Small intestine (tissue), 7 donors: ENCODE measurements at regions not wholly inside any gene's neighbourhood (a gene's known extent, or its start where the extent isn't known, plus 50 kb on each side); places are given as distances from the start of the nearest gene placed in this dataset.

Experiments
- DNase-seq, 2 donors: peaks; one replicate each; pipeline versions ENCODE4 v3.0.0 to v3.0.0-alpha.2; 2013
- FAIRE-seq: peaks from 2 replicates; lab custom pipeline; 2012; peaks lifted over from hg19 to GRCh38; lab: Jason Lieb, UNC
- H3K27ac ChIP-seq, 3 donors: one replicate each; pipeline ENCODE4 v1.5.1; 2013; ENCODE audit warnings: low read length in 2 of 3, mild to moderate bottlenecking in 2 of 3, control low read depth in 1 of 3, inconsistent platforms in 1 of 3, low read depth in 1 of 3, moderate library complexity in 1 of 3
- H3K27me3 ChIP-seq, 3 donors: one replicate each; pipeline ENCODE4 v1.6.1; 2013; ENCODE audit warnings: low read length in 3 of 3, inconsistent platforms in 1 of 3; ENCODE audit not compliant: control insufficient read depth in 3 of 3, insufficient read depth in 3 of 3
- H3K36me3 ChIP-seq, 3 donors: one replicate each; pipeline ENCODE4 v1.6.1; 2013; ENCODE audit warnings: low read length in 3 of 3, inconsistent platforms in 1 of 3, low read depth in 1 of 3, mild to moderate bottlenecking in 1 of 3, moderate library complexity in 1 of 3; ENCODE audit not compliant: control insufficient read depth in 3 of 3, insufficient read depth in 2 of 3
- H3K4me1 ChIP-seq, 3 donors: one replicate each; pipeline ENCODE4 v1.6.1; 2013; ENCODE audit warnings: low read length in 2 of 3, inconsistent platforms in 1 of 3, low read depth in 1 of 3, mild to moderate bottlenecking in 1 of 3, moderate library complexity in 1 of 3; ENCODE audit not compliant: control insufficient read depth in 3 of 3, insufficient read depth in 2 of 3
- H3K4me3 ChIP-seq, 3 donors: one replicate each; pipeline ENCODE4 v1.5.1; 2013; ENCODE audit warnings: low read length in 3 of 3, control low read depth in 1 of 3, inconsistent platforms in 1 of 3, low read depth in 1 of 3, mild to moderate bottlenecking in 1 of 3, moderate library complexity in 1 of 3
- H3K9me3 ChIP-seq, 2 donors: one replicate each; pipeline ENCODE4 v1.6.1; 2013; ENCODE audit warnings: low read depth in 1 of 2, low read length in 1 of 2; ENCODE audit not compliant: control insufficient read depth in 2 of 2, insufficient read depth in 1 of 2
- WGBS, 3 donors: extraction: QIAGEN DNeasy Blood & Tissue Kit; methylation state at CpG; one replicate each; pipeline ENCODE4 v1.1.7; 2013; 5-methylcytosine and 5-hydroxymethylcytosine counted together
- donor health status: healthy with polysubstance abuse.
- donor health status: control.
- donor health status: control.
- donor health status: Bipolar disorder and iron deficiency.
- donor health status: healthy.

DNA sequence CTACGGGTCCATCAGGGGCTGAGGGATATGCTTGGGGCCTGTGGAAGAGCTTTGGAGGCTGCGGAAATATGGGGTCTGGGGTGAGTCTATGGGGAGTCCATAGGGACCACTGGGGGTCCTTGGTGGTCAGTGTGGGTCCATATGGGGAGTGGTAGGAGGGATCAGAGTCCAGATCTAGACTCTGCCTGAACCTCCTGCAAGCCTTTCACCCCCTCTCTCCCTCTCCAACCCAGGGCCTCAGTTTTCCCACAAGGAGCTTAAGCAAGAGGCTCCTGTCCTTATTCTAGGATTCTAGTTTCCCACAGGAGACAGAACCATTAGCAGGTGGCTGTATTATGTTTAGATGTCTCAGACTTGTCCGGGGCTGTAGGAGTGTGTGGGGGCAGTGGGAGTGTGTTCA, 161.9 kb upstream of the TSHZ3 start:
- Histone ChIP-seq H3K4me3 (no peak overlapping the region), H3K9me3 (no peaks in the 10 kb centered on the region), H3K4me1 (no peaks in the 10 kb centered on the region), H3K27ac (no peak overlapping the region), H3K27me3 (no peaks in the 10 kb centered on the region), H3K36me3 (no peaks in the 10 kb centered on the region)
- WGBS, 3 donors: 69 to 92% (median 89%) methylated on average over 3 of the region's 3 CpGs
- DNase-seq (no peak), FAIRE-seq (no peak)

GRCh38 chr19:31511696-31512095, 162.5 kb upstream of the TSHZ3 start:
- no peaks in the 10 kb centered on the region for H3K27me3 ChIP-seq
- H3K9me3 ChIP-seq: no peaks in the 10 kb centered on the region
- WGBS, 3 donors: 81 to 87% (median 85%) methylated on average over 5 of the region's 5 CpGs
- no peak overlapping the region for H3K4me3 ChIP-seq
- FAIRE-seq (no peak), DNase-seq (no peak)
- no peaks in the 10 kb centered on the region for H3K4me1 ChIP-seq
- H3K27ac ChIP-seq: no peak overlapping the region
- no peaks in the 10 kb centered on the region for H3K36me3 ChIP-seq

- H3K36me3 ChIP-seq: no peaks in the 10 kb centered on the region
- DNase-seq: no peak
- H3K4me3 ChIP-seq: no peak overlapping the region
- H3K27ac ChIP-seq: no peak overlapping the region
- H3K4me1 ChIP-seq: no peaks in the 10 kb centered on the region
- H3K27me3 ChIP-seq: no peaks in the 10 kb centered on the region
- no peaks in the 10 kb centered on the region for H3K9me3 ChIP-seq
- FAIRE-seq: no peak
- WGBS, 3 donors: 66 to 82% (median 69%) methylated on average over 10 of the region's 10 CpGs
Observed at GRCh38 chr19:31512181-31512970, 163.1 kb upstream of the TSHZ3 start.

GRCh38 chr19:31513841-31514240, 164.6 kb upstream of the TSHZ3 start:
- H3K27ac ChIP-seq: no peak overlapping the region
- FAIRE-seq (no peak), DNase-seq (no peak)
- H3K9me3 ChIP-seq: no peaks in the 10 kb centered on the region
- H3K4me3 ChIP-seq: no peak overlapping the region
- H3K27me3 ChIP-seq: no peaks in the 10 kb centered on the region
- H3K36me3 ChIP-seq: no peaks in the 10 kb centered on the region
- H3K4me1 ChIP-seq: no peaks in the 10 kb centered on the region
- WGBS, 3 donors: 83 to 87% (median 85%) methylated on average over 13 of the region's 13 CpGs

GRCh38 chr19:31515931-31516330, 166.7 kb upstream of the TSHZ3 start:
- Histone ChIP-seq H3K27ac (no peak overlapping the region), H3K27me3 (no peaks in the 10 kb centered on the region), H3K4me3 (no peak overlapping the region), H3K36me3 (no peaks in the 10 kb centered on the region), H3K4me1 (no peaks in the 10 kb centered on the region), H3K9me3 (no peaks in the 10 kb centered on the region)
- FAIRE-seq: no peak
- DNase-seq: peak in 1 of 2 donors; percentile 6
- 71 to 78% (median 76%) methylated on average over 18 of the region's 18 CpGs for WGBS, 3 donors

DNA sequence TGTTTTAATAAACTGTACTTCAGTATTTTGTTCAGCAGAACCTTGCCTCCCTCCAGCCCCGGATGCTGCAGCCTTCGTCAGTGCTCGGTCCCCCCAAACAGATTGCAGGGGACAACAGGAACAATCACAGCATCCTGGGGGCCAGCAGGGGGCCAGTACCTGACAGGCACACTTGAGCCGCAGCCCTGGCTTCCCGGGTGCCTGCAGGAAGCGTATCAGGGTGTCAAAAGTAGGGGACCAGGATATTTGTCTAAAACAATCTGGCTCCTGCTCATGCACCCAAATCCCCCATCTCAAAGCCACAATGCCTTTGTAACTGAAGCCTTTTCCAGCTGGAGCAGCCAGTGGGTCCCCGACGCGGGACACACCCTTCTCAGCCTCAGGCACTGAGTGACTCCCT, 167.5 kb upstream of the TSHZ3 start:
- FAIRE-seq (no peak), DNase-seq (no peak)
- Histone ChIP-seq H3K27me3 (no peaks in the 10 kb centered on the region), H3K9me3 (no peaks in the 10 kb centered on the region), H3K36me3 (no peaks in the 10 kb centered on the region), H3K4me3 (no peak overlapping the region), H3K27ac (no peak overlapping the region), H3K4me1 (no peaks in the 10 kb centered on the region)
- WGBS, 3 donors: 71 to 77% (median 71%) methylated on average over 9 of the region's 9 CpGs

GRCh38 chr19:31517224-31518180, 168.3 kb upstream of the TSHZ3 start:
- FAIRE-seq: no peak
- peak overlapping the region in 1 of 3 donors; percentile 28 for H3K27ac ChIP-seq
- H3K4me1 ChIP-seq: no peaks in the 10 kb centered on the region
- no peaks in the 10 kb centered on the region for H3K27me3 ChIP-seq
- H3K4me3 ChIP-seq: no peak overlapping the region
- H3K36me3 ChIP-seq: no peaks in the 10 kb centered on the region
- no peak for DNase-seq
- WGBS, 3 donors: 80 to 87% (median 83%) methylated on average over 33 of the region's 33 CpGs
- H3K9me3 ChIP-seq: no peaks in the 10 kb centered on the region

GRCh38 chr19:31518216-31519020, 169.2 kb upstream of the TSHZ3 start:
- peak overlapping the region in 1 of 3 donors; percentile 44 for H3K27ac ChIP-seq
- H3K4me1 ChIP-seq: no peaks in the 10 kb centered on the region
- no peaks in the 10 kb centered on the region for H3K27me3 ChIP-seq
- WGBS, 3 donors: 27 to 37% (median 35%) methylated on average over 13 of the region's 13 CpGs
- FAIRE-seq: no peak
- H3K9me3 ChIP-seq: no peaks in the 10 kb centered on the region
- H3K4me3 ChIP-seq: no peak overlapping the region
- no peaks in the 10 kb centered on the region for H3K36me3 ChIP-seq
- no peak for DNase-seq
